AG08395 (cell line): ENCODE measurements at regions not wholly inside any gene's neighbourhood (a gene's known extent, or its start where the extent isn't known, plus 50 kb on each side); places are given as distances from the start of the nearest gene placed in this dataset.

ENCODE experiments used
- DNase-seq: peaks from one replicate; pipeline ENCODE4 v3.0.0; 2012; ENCODE audit warnings: mixed read lengths, low spot score

GRCh38 chr11:33615751-33616150, 84.9 kb downstream of the C11orf91 start:
- DNase-seq: no peak

GRCh38 chr11:33613404-33613803, 87.2 kb downstream of the C11orf91 start:
- DNase-seq: no peak

GRCh38 chr11:33610903-33611302, 89.7 kb downstream of the C11orf91 start:
- DNase-seq: no peak

GRCh38 chr11:33608386-33608785, 92.2 kb downstream of the C11orf91 start:
- no peak for DNase-seq

GRCh38 chr11:33606762-33607161, 93.9 kb downstream of the C11orf91 start:
- DNase-seq: no peak

- DNase-seq: no peak
These were observed 94.9 kb downstream of the C11orf91 start for GRCh38 chr11:33605703-33606102.

- no peak for DNase-seq
These were observed 102.1 kb downstream of the C11orf91 start for GRCh38 chr11:33598426-33599069.

- no peak for DNase-seq
These were observed 106.4 kb downstream of the C11orf91 start for GRCh38 chr11:33594188-33594587.

GRCh38 chr11:33590441-33590840, 110.2 kb downstream of the C11orf91 start:
- no peak for DNase-seq

GRCh38 chr11:33588056-33588455, 112.6 kb downstream of the C11orf91 start:
- DNase-seq: no peak

- DNase-seq: no peak
These were observed 114.9 kb downstream of the C11orf91 start for GRCh38 chr11:33585586-33586209.

GRCh38 chr11:33582636-33583325, 117.8 kb downstream of the C11orf91 start:
- no peak for DNase-seq

GRCh38 chr11:33579101-33579500, 121.5 kb downstream of the C11orf91 start:
- no peak for DNase-seq

- DNase-seq: no peak
These were observed 123.4 kb downstream of the C11orf91 start for GRCh38 chr11:33577204-33577603.

- DNase-seq: no peak
These were observed 125.3 kb downstream of the C11orf91 start for GRCh38 chr11:33575311-33575710.

- peak; percentile 22 for DNase-seq
These were observed 126.3 kb downstream of the C11orf91 start for GRCh38 chr11:33574331-33574730.

GRCh38 chr11:33569333-33569732, 131.3 kb downstream of the C11orf91 start:
- no peak for DNase-seq

GRCh38 chr11:33567004-33567403, 133.6 kb downstream of the C11orf91 start:
- DNase-seq: no peak

- DNase-seq: no peak
These were observed 135.7 kb downstream of the C11orf91 start for GRCh38 chr11:33564856-33565453.

- no peak for DNase-seq
These were observed 139.9 kb downstream of the C11orf91 start for GRCh38 chr11:33560729-33561128.

GRCh38 chr11:33559567-33559966, 141.1 kb downstream of the C11orf91 start:
- no peak for DNase-seq

GRCh38 chr11:33558097-33558496, 142.5 kb downstream of the C11orf91 start:
- no peak for DNase-seq

- DNase-seq: peak; percentile 83
These were observed 143.4 kb downstream of the C11orf91 start for GRCh38 chr11:33557201-33557600.
